ENCODE measurements at regions not wholly inside any gene's neighbourhood (a gene's known extent, or its start where the extent isn't known, plus 50 kb on each side); places are given as distances from the start of the nearest gene placed in this dataset.

DNA sequence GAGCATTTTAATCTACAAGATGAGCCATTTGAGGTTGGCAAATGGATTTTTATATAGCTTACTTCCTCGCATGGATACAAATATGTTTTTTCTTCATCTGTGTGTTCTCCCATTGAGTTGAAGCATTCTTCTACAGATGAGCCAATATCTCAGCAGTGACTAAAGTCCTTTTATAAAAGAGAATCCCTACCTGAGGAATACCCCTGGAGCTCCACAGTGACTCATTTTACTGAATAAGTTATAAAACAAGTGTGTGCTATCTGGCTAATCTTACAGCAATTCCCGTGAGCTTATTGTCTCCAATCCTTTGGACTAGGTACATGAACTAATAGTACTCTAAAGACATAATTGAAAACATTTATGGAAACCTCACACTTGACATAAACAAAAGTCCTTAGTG, 354.2 kb upstream of the BCHE start:
- H3K27ac ChIP-seq, result no peak overlapping the region
- no peaks in the 10 kb centered on the region for H3K27me3 ChIP-seq
- DNase-seq, result no peak
- no peak for ATAC-seq
- H3K9me3 ChIP-seq, result no peaks in the 10 kb centered on the region
- intact Hi-C loops (cut with DNase I; ENCODE audit: low total_unique reads), result no loop called here
- TF ChIP-seq POLR2A (IDR thresholded peaks at IDR 0.05) (no peak), CTCF (IDR thresholded peaks at IDR 0.05 in 4 of 5, conservative IDR thresholded peaks at IDR 0.05 in 1 of 5) (no peak)
- no peaks in the 10 kb centered on the region for H3K36me3 ChIP-seq
- in situ Hi-C loops (cut with MboI; ENCODE audit: low sequenced_read_pairs in 4 of 4), result no loop called here
- H3K4me1 ChIP-seq, result no peaks in the 10 kb centered on the region
- H3K4me3 ChIP-seq, result no peak overlapping the region

GRCh38 chr3:166190360-166190759, 353.1 kb upstream of the BCHE start:
- intact Hi-C loops (cut with DNase I; ENCODE audit: low total_unique reads) (no loop called here), in situ Hi-C loops (cut with MboI; ENCODE audit: low sequenced_read_pairs in 4 of 4) (no loop called here)
- Histone ChIP-seq H3K4me3 (no peak overlapping the region), H3K27me3 (no peaks in the 10 kb centered on the region), H3K9me3 (no peaks in the 10 kb centered on the region), H3K4me1 (no peaks in the 10 kb centered on the region), H3K27ac (no peak overlapping the region), H3K36me3 (no peaks in the 10 kb centered on the region)
- TF ChIP-seq POLR2A (IDR thresholded peaks at IDR 0.05), result no peak
- no peak for TF ChIP-seq CTCF (IDR thresholded peaks at IDR 0.05 in 4 of 5, conservative IDR thresholded peaks at IDR 0.05 in 1 of 5)
- no peak for DNase-seq
- ATAC-seq, result no peak

DNA sequence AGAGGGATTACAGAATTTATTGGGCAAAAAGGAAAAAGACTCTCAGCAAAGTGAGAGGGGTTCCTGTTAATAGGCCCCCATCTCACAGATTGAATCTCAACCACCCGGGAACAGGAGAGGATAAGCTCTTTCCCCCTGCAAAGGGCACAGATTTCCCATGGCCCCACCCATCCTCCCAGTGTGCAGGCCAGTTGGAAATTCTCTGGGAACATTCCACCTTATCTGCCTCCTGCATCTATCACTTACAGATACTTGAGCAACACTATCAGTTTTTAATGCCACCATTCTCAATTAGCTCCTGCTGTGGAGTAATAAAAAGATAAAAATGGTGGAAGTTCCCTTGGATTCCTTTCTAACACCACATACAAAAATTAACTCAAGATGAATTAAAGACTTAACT, 350.0 kb upstream of the BCHE start:
- Histone ChIP-seq H3K27me3 (no peaks in the 10 kb centered on the region), H3K27ac (no peak overlapping the region), H3K9me3 (no peaks in the 10 kb centered on the region), H3K4me3 (no peak overlapping the region), H3K36me3 (no peaks in the 10 kb centered on the region), H3K4me1 (no peaks in the 10 kb centered on the region)
- TF ChIP-seq CTCF (IDR thresholded peaks at IDR 0.05 in 4 of 5, conservative IDR thresholded peaks at IDR 0.05 in 1 of 5) (no peak), POLR2A (IDR thresholded peaks at IDR 0.05) (no peak)
- ATAC-seq, result no peak
- in situ Hi-C loops (cut with MboI; ENCODE audit: low sequenced_read_pairs in 4 of 4), result no loop called here
- DNase-seq, result no peak
- intact Hi-C loops (cut with DNase I; ENCODE audit: low total_unique reads), result no loop called here

GRCh38 chr3:166186003-166186402, 348.8 kb upstream of the BCHE start:
- Histone ChIP-seq H3K27me3 (no peaks in the 10 kb centered on the region), H3K36me3 (no peaks in the 10 kb centered on the region), H3K4me3 (no peak overlapping the region), H3K9me3 (no peaks in the 10 kb centered on the region), H3K27ac (no peak overlapping the region), H3K4me1 (no peaks in the 10 kb centered on the region)
- intact Hi-C loops (cut with DNase I; ENCODE audit: low total_unique reads), result no loop called here
- in situ Hi-C loops (cut with MboI; ENCODE audit: low sequenced_read_pairs in 4 of 4), result no loop called here
- ATAC-seq (no peak), DNase-seq (no peak)
- TF ChIP-seq POLR2A (IDR thresholded peaks at IDR 0.05) (no peak), CTCF (IDR thresholded peaks at IDR 0.05 in 4 of 5, conservative IDR thresholded peaks at IDR 0.05 in 1 of 5) (no peak)

DNA sequence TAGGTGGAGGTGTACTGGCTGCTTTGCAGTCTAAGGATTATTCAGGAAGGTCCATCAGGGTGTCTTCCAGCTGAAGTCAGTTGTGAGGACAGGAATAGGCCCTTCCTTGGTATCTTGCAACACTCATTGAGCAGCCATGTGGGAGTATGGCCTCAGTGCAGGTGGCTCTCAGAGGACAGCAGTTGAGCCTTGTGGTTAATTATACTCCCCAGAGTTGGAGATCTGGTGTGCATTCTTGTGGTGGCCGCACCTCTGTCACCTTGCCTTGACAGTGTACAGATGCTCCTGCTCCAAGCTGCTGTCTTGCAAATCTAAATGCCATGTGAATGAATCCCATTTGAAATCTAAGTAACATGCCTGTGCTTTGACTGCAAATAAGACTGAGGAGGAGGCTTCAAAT, 339.9 kb upstream of the BCHE start:
- intact Hi-C loops (cut with DNase I; ENCODE audit: low total_unique reads) (no loop called here), in situ Hi-C loops (cut with MboI; ENCODE audit: low sequenced_read_pairs in 4 of 4) (no loop called here)
- DNase-seq (no peak), ATAC-seq (no peak)
- H3K36me3 ChIP-seq, result no peaks in the 10 kb centered on the region
- no peaks in the 10 kb centered on the region for H3K9me3 ChIP-seq
- no peak overlapping the region for H3K27ac ChIP-seq
- H3K4me1 ChIP-seq, result no peaks in the 10 kb centered on the region
- H3K4me3 ChIP-seq, result no peak overlapping the region
- TF ChIP-seq CTCF (IDR thresholded peaks at IDR 0.05 in 4 of 5, conservative IDR thresholded peaks at IDR 0.05 in 1 of 5) (no peak), POLR2A (IDR thresholded peaks at IDR 0.05) (no peak)
- no peaks in the 10 kb centered on the region for H3K27me3 ChIP-seq

Measured in gastrocnemius medialis (tissue), 4 donors.